GM23338 (cell line): ENCODE measurements at regions not wholly inside any gene's neighbourhood (a gene's known extent, or its start where the extent isn't known, plus 50 kb on each side); places are given as distances from the start of the nearest gene placed in this dataset.

Experiments
- ATAC-seq: fragments of 200-7000 bp; cut with Tn5 transposase; 3 replicates; pipeline ENCODE4 v1.9.1; 2020
- DNase-seq: peaks from one replicate; pipeline ENCODE4 v3.0.0-alpha.2; 2015; ENCODE audit warnings: low spot score
- H2AFZ ChIP-seq: fragments of 200-600 bp; sonication (generic); 2 replicates; pipeline ENCODE4 v1.8.0; 2016; ENCODE audit warnings: antibody characterized with exemption, mild to moderate bottlenecking, moderate library complexity
- H3F3A ChIP-seq: fragments of 200-600 bp; sonication (generic); replicated peaks from 2 replicates; pipeline ENCODE4 v1.8.0; 2017; ENCODE audit warnings: antibody characterized with exemption, mixed run types, low read depth
- H3K27ac ChIP-seq: fragments of 200-600 bp; sonication (generic); 2 replicates; pipeline ENCODE4 v1.6.1; 2016; ENCODE audit warnings: low read depth
- H3K27me3 ChIP-seq: fragments of 200-600 bp; sonication (generic); 2 replicates; pipeline ENCODE4 v1.8.0; 2016; ENCODE audit warnings: mild to moderate bottlenecking, mixed run types, moderate library complexity; ENCODE audit not compliant: insufficient read depth
- H3K36me3 ChIP-seq: fragments of 200-600 bp; sonication (generic); 2 replicates; pipeline ENCODE4 v1.8.0; 2016; ENCODE audit warnings: mild to moderate bottlenecking; ENCODE audit not compliant: insufficient read depth
- H3K4me1 ChIP-seq: fragments of 200-600 bp; sonication (generic); 2 replicates; pipeline ENCODE4 v1.8.0; 2016; ENCODE audit warnings: mild to moderate bottlenecking, moderate library complexity; ENCODE audit not compliant: insufficient read depth
- H3K4me2 ChIP-seq: fragments of 200-600 bp; sonication (generic); 2 replicates; pipeline ENCODE4 v1.7.1; 2017; ENCODE audit warnings: mixed run types
- H3K4me3 ChIP-seq: fragments of 200-600 bp; sonication (generic); 2 replicates; pipeline ENCODE4 v1.6.1; 2016; ENCODE audit warnings: mixed run types
- H3K79me2 ChIP-seq: fragments of 200-600 bp; sonication (generic); replicated peaks from 2 replicates; pipeline ENCODE4 v1.8.0; 2017; ENCODE audit warnings: mild to moderate bottlenecking; ENCODE audit not compliant: insufficient read depth
- H3K9me2 ChIP-seq: fragments of 200-600 bp; sonication (generic); 2 replicates; pipeline ENCODE4 v1.8.0; 2017; ENCODE audit not compliant: insufficient read depth
- H4K20me1 ChIP-seq: fragments of 200-600 bp; sonication (generic); replicated peaks from 2 replicates; pipeline ENCODE4 v1.8.0; 2017; ENCODE audit warnings: mild to moderate bottlenecking; ENCODE audit not compliant: insufficient read depth
- H3K27ac Mint-ChIP-seq: 2 replicates; pipeline ENCODE4 v1.8.0; 2020; ENCODE audit warnings: inconsistent platforms, mild to moderate bottlenecking, moderate library complexity, mixed read lengths
- H3K27me3 Mint-ChIP-seq: 3 replicates; pipeline ENCODE4 v1.8.0; 2022; ENCODE audit warnings: low read depth, mild to moderate bottlenecking, moderate library complexity, mixed read lengths, inconsistent platforms; ENCODE audit not compliant: insufficient read depth, poor library complexity
- H3K36me3 Mint-ChIP-seq: 3 replicates; pipeline ENCODE4 v1.8.0; 2021; ENCODE audit warnings: low read depth, mild to moderate bottlenecking, inconsistent platforms, moderate library complexity, mixed read lengths
- H3K4me1 Mint-ChIP-seq: 3 replicates; pipeline ENCODE4 v1.8.0; 2020; ENCODE audit warnings: mild to moderate bottlenecking, inconsistent platforms, mixed read lengths
- H3K4me3 Mint-ChIP-seq: 3 replicates; pipeline ENCODE4 v1.8.0; 2021; ENCODE audit warnings: moderate library complexity, mild to moderate bottlenecking, inconsistent platforms, mixed read lengths
- H3K9me3 Mint-ChIP-seq: 3 replicates; pipeline ENCODE4 v1.8.0; 2020; ENCODE audit warnings: moderate library complexity, mild to moderate bottlenecking, inconsistent platforms, mixed read lengths
- EZH2phosphoT487 ChIP-seq: fragments of 200-600 bp; sonication (generic); IDR thresholded peaks from one replicate; pipeline ENCODE4 v1.8.1; 2018; ENCODE audit warnings: antibody characterized with exemption; ENCODE audit not compliant: unreplicated experiment
- NANOG ChIP-seq: IDR thresholded peaks from 2 replicates; pipeline ENCODE4 v1.6.1; 2016; ENCODE audit warnings: antibody characterized with exemption, borderline replicate concordance
- POLR2AphosphoS5 ChIP-seq: IDR thresholded peaks from 2 replicates; pipeline ENCODE4 v1.6.1; 2016; ENCODE audit warnings: antibody characterized with exemption, low read depth
- REST ChIP-seq: IDR thresholded peaks from one replicate; pipeline ENCODE4 v1.6.1; 2018; ENCODE audit warnings: antibody characterized with exemption; ENCODE audit not compliant: unreplicated experiment
- STAT1 ChIP-seq: IDR thresholded peaks from one replicate; pipeline ENCODE4 v1.6.1; 2016; ENCODE audit warnings: antibody characterized with exemption; ENCODE audit not compliant: unreplicated experiment
- ZNF331 ChIP-seq: fragments of 250-450 bp; sonication (Bioruptor Pico); IDR thresholded peaks from 2 replicates; pipeline ENCODE4 v1.5.0; 2020; ENCODE audit warnings: low read depth, mild to moderate bottlenecking, moderate library complexity
- ZNF462 ChIP-seq: fragments of 250-450 bp; sonication (Bioruptor Pico); IDR thresholded peaks from 2 replicates; pipeline ENCODE4 v1.5.0; 2020; ENCODE audit warnings: mild to moderate bottlenecking, moderate library complexity

GRCh38 chr7:22607180-22607579 is 107.2 kb upstream of the STEAP1B start:
- peaks cover 1% of the 10 kb centered on the region; the same call in 1 of the 2 replicates for H3K4me1 ChIP-seq
- H3K27me3 Mint-ChIP-seq: peaks cover 4% of the 10 kb centered on the region
- DNase-seq: no peak
- no peaks in the 10 kb centered on the region for H3K4me1 Mint-ChIP-seq
- no peaks in the 10 kb centered on the region; the same call in 2 of the 3 replicates for H3K9me3 Mint-ChIP-seq
- H3K27ac ChIP-seq: no peak overlapping the region
- H3K9me2 ChIP-seq: 0 out of 2 replicates have a peak, but pooled peaks cover 4% of the 10 kb centered on the region
- H3F3A ChIP-seq: no peaks in the 10 kb centered on the region
- TF ChIP-seq ZNF462 (CRISPR knock-in tag) (no peak), STAT1 (no peak), NANOG (no peak), EZH2phosphoT487 (no peak), REST (no peak), POLR2AphosphoS5 (no peak), ZNF331 (no peak)
- no peaks in the 10 kb centered on the region for H3K36me3 Mint-ChIP-seq
- H3K4me2 ChIP-seq: no peak overlapping the region
- H3K4me3 ChIP-seq: no peak overlapping the region
- H3K36me3 ChIP-seq: no peaks in the 10 kb centered on the region
- H4K20me1 ChIP-seq: no peaks in the 10 kb centered on the region
- no peaks in the 10 kb centered on the region for H3K27me3 ChIP-seq
- no peak overlapping the region for H3K4me3 Mint-ChIP-seq
- H2AFZ ChIP-seq: peak overlapping the region; percentile 7; the same call in 1 of the 2 replicates
- H3K79me2 ChIP-seq: no peaks in the 10 kb centered on the region
- no peak for ATAC-seq
- H3K27ac Mint-ChIP-seq: no peak overlapping the region
